ENCODE measurements at regions not wholly inside any gene's neighbourhood (a gene's known extent, or its start where the extent isn't known, plus 50 kb on each side); places are given as distances from the start of the nearest gene placed in this dataset.

- H3K9me3 ChIP-seq (ENCODE audit: control insufficient read depth, low read depth, low read length) = no peaks in the 10 kb centered on the region
- no peak overlapping the region for H2AK5ac ChIP-seq (ENCODE audit: insufficient read length, low read length)
- H2BK5ac ChIP-seq (ENCODE audit: insufficient read length, low read length) = no peak overlapping the region
- TF ChIP-seq CTCF (conservative IDR thresholded peaks at IDR 0.05) = no peak
- no peaks in the 10 kb centered on the region for H3K79me2 ChIP-seq (ENCODE audit: insufficient read depth, low read length)
- H3K23ac ChIP-seq (ENCODE audit: insufficient read length, low read depth, low read length) = no peak overlapping the region
- no peak overlapping the region for H4K91ac ChIP-seq (ENCODE audit: insufficient read length, low read depth, low read length)
- no CpG with 5 or more reads among the region's 8 CpGs for WGBS (ENCODE audit: extremely low coverage, insufficient read length, low lambda C conversion rate)
- no peak overlapping the region for H3K27ac ChIP-seq (ENCODE audit: insufficient read length, low read depth, low read length)
- no peak overlapping the region for H3T11ph ChIP-seq (ENCODE audit: low read length)
- no peaks in the 10 kb centered on the region for H3K27me3 ChIP-seq (ENCODE audit: insufficient read depth, low read length)
- no peaks in the 10 kb centered on the region for H3K23me2 ChIP-seq (ENCODE audit: insufficient read length, low read depth, low read length, poor library complexity, severe bottlenecking)
- no peaks in the 10 kb centered on the region for H3K4me1 ChIP-seq (ENCODE audit: insufficient read depth, low read length)
- Mint-ChIP-seq H3K36me3 (ENCODE audit: insufficient read depth in 1 of 3, low read depth in 3 of 3) (peaks cover 7 to 10% (median 7%) of the 10 kb centered on the region in 3 experiments), H3K9me3 (peaks cover 19 to 30% of the 10 kb centered on the region in 2 experiments), H3K27me3 (ENCODE audit: low read depth) (peaks cover 6% of the 10 kb centered on the region), H3K4me3 (no peak overlapping the region), H3K27ac (peak overlapping the region in 1 of 3 experiments; percentile 90; a peak in 1 of 7 replicates), H3K4me1 (no peaks in the 10 kb centered on the region)
- H3K9ac ChIP-seq (ENCODE audit: extremely low read depth, insufficient read length, low read length) = no peak overlapping the region
- no peaks in the 10 kb centered on the region for H4K20me1 ChIP-seq (ENCODE audit: control insufficient read depth, insufficient read depth, insufficient read length)
- H2AFZ ChIP-seq (ENCODE audit: low read length) = no peak overlapping the region
- no peak overlapping the region for H4K5ac ChIP-seq (ENCODE audit: insufficient read length, low read depth, low read length)
- no peak overlapping the region for H2BK20ac ChIP-seq (ENCODE audit: low read depth, low read length, poor library complexity, severe bottlenecking)
- no peak overlapping the region for H3K18ac ChIP-seq (ENCODE audit: insufficient read length, low read depth, low read length)
- no peak overlapping the region for H2BK12ac ChIP-seq (ENCODE audit: insufficient read length, low read depth, low read length)
- no peak overlapping the region for H3K4me2 ChIP-seq (ENCODE audit: insufficient read depth, insufficient read length, low read length)
- no peak overlapping the region for H4K8ac ChIP-seq (replicated peaks; ENCODE audit: insufficient read length, low read depth, low read length)
- no peak for DNase-seq
- no peaks in the 10 kb centered on the region for H3K79me1 ChIP-seq (ENCODE audit: insufficient read depth, low read depth, low read length, poor library complexity, severe bottlenecking)
- H3K4ac ChIP-seq (ENCODE audit: low read depth, low read length) = no peak overlapping the region
- no peak overlapping the region for H3K14ac ChIP-seq (ENCODE audit: insufficient read depth, low read length)
- no peak overlapping the region for H2BK15ac ChIP-seq (ENCODE audit: low read depth, low read length)
- H2BK120ac ChIP-seq (ENCODE audit: low read depth, low read length, poor library complexity, severe bottlenecking) = no peak overlapping the region
- H3K56ac ChIP-seq (ENCODE audit: insufficient read length, low read depth, low read length) = no peak overlapping the region
These were observed 90.1 kb upstream of the NEO1 start for GRCh38 chr15:72962054-72962702.
